Ascending aorta (tissue), 2 donors: ENCODE measurements at regions not wholly inside any gene's neighbourhood (a gene's known extent, or its start where the extent isn't known, plus 50 kb on each side); places are given as distances from the start of the nearest gene placed in this dataset.

Source experiments
- DNase-seq, 2 donors: peaks; one replicate each; pipeline ENCODE4 v3.0.0-alpha.2; 2019; ENCODE audit warnings: low spot score in 2 of 2
- H3K27ac ChIP-seq, 2 donors: fragments of 200-600 bp; sonication (generic); one replicate each; pipeline ENCODE4 v1.5.1; 2016 to 2017; ENCODE audit warnings: mild to moderate bottlenecking in 1 of 2
- H3K27me3 ChIP-seq: fragments of 200-600 bp; sonication (generic); one replicate; pipeline ENCODE4 v1.5.1; 2017
- H3K36me3 ChIP-seq, 2 donors: fragments of 200-600 bp; sonication (generic); one replicate each; pipeline ENCODE4 v1.5.1; 2016
- H3K4me1 ChIP-seq, 2 donors: fragments of 200-600 bp; sonication (generic); one replicate each; pipeline ENCODE4 v1.5.1; 2016 to 2017; ENCODE audit warnings: mild to moderate bottlenecking in 1 of 2
- H3K4me3 ChIP-seq, 2 donors: fragments of 200-600 bp; sonication (generic); one replicate each; pipeline ENCODE4 v1.5.1; 2016 to 2017; ENCODE audit warnings: mild to moderate bottlenecking in 1 of 2
- H3K9me3 ChIP-seq, 2 donors: fragments of 200-600 bp; sonication (generic); one replicate each; pipeline ENCODE4 v1.5.1; 2016
- intact Hi-C: fragments of 100-400 bp; cut with DNase I; formaldehyde crosslinking; loops from one replicate; pipeline ENCODE4 v1.15.1; 2023
- TF ChIP-seq, protein P1 (sequence below), 3 experiments: fragments of 200-600 bp in 2 of 3; fragments of 450-650 bp in 1 of 3; sonication (generic) in 2 of 3; IDR thresholded peaks; one replicate each; pipeline ENCODE4 v1.5.1; 2016 to 2019; ENCODE audit warnings: antibody characterized with exemption in 3 of 3, mild to moderate bottlenecking in 1 of 3, moderate library complexity in 1 of 3

DNA sequence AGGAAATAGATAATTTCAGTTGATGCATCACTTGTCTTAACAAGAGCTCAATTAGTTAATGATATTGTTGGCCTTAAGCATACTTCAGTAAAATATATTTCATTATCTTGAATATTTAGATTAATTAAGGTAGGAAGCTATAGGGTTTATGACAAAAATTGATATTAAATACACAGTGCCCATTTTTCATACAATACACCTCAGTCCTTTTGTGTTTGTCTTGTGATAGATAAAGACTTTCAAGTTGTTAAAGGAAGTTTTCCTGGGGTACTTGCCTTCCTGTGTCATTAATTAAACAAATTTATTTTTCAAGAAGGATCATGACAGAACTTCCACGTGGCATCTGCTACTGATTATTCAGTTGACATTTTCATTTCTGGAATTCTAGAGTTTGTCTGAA, 420.5 kb downstream of the MTX2 start:
- TF ChIP-seq, protein P1, sequence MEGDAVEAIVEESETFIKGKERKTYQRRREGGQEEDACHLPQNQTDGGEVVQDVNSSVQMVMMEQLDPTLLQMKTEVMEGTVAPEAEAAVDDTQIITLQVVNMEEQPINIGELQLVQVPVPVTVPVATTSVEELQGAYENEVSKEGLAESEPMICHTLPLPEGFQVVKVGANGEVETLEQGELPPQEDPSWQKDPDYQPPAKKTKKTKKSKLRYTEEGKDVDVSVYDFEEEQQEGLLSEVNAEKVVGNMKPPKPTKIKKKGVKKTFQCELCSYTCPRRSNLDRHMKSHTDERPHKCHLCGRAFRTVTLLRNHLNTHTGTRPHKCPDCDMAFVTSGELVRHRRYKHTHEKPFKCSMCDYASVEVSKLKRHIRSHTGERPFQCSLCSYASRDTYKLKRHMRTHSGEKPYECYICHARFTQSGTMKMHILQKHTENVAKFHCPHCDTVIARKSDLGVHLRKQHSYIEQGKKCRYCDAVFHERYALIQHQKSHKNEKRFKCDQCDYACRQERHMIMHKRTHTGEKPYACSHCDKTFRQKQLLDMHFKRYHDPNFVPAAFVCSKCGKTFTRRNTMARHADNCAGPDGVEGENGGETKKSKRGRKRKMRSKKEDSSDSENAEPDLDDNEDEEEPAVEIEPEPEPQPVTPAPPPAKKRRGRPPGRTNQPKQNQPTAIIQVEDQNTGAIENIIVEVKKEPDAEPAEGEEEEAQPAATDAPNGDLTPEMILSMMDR (IDR thresholded peaks at IDR 0.05), result no peak
- Histone ChIP-seq H3K4me1 (no peaks in the 10 kb centered on the region), H3K4me3 (no peak overlapping the region), H3K27me3 (no peaks in the 10 kb centered on the region), H3K9me3 (no peaks in the 10 kb centered on the region), H3K36me3 (no peaks in the 10 kb centered on the region), H3K27ac (no peak overlapping the region)
- DNase-seq, result no peak
- intact Hi-C loops, result no loop called here

DNA sequence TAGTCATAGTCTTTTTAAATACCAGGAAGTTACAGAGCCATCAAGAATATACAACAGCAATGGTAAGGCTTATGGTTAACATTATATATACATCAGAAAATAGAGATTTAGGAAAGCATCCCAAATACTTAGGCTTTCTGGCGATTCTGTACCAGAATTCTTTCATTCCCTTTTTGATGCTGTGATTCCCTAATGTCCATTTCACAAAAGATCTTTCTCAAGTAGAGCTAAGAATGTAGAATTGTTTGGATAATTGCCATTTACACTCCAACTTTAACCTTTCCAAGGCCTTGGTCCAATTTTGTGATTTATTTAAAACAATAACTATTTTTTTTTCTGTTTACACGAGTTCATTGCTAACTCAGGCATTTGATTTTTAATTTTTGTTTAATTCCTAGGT, 422.2 kb downstream of the MTX2 start:
- intact Hi-C loops, result no loop called here
- no peak overlapping the region for H3K27ac ChIP-seq
- no peaks in the 10 kb centered on the region for H3K4me1 ChIP-seq
- no peaks in the 10 kb centered on the region for H3K27me3 ChIP-seq
- DNase-seq, result no peak
- TF ChIP-seq, protein P1 (IDR thresholded peaks at IDR 0.05), result no peak
- H3K36me3 ChIP-seq, result no peaks in the 10 kb centered on the region
- no peak overlapping the region for H3K4me3 ChIP-seq
- no peaks in the 10 kb centered on the region for H3K9me3 ChIP-seq

DNA sequence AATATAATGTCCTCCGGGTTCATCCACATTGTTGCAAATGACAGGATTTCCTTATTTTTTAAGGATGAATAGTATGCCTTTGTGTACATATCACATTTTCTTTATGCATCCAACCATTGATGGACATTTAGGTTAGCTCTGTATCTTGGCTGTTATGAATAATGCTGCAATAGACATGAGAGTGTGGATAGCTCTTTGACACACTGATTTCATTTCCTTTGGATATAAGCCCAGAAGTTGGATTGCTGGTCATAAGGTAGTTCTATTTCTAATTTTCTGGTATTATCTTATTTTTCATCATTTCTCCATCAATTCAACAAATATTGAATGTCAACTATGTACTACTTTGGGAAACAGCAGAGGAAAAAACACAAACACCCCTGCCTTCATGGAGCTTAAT, 423.3 kb downstream of the MTX2 start:
- no peaks in the 10 kb centered on the region for H3K9me3 ChIP-seq
- intact Hi-C loops, result no loop called here
- DNase-seq, result no peak
- TF ChIP-seq, protein P1 (IDR thresholded peaks at IDR 0.05), result no peak
- no peaks in the 10 kb centered on the region for H3K27me3 ChIP-seq
- H3K4me1 ChIP-seq, result no peaks in the 10 kb centered on the region
- no peaks in the 10 kb centered on the region for H3K36me3 ChIP-seq
- no peak overlapping the region for H3K27ac ChIP-seq
- no peak overlapping the region for H3K4me3 ChIP-seq

DNA sequence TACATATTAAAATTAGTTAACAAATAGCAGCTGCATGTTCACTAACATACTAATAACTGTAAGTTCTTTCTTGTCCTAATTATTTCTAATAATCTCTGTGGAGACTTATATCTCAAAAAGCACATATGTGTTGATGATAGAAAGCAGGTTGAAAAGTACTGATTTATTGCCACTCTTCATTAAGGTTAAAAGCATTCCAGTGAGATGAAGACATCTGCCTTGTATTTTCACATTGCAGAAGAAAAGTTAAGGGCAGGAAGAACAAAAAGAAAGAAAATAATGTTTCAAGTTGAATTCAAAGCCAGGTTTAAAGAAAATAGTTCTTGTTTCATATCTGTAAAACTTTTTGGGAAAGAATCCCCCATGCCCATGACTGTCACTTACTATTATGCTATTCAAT, 429.9 kb downstream of the MTX2 start:
- Histone ChIP-seq H3K27me3 (no peaks in the 10 kb centered on the region), H3K36me3 (no peaks in the 10 kb centered on the region), H3K4me1 (no peaks in the 10 kb centered on the region), H3K4me3 (no peak overlapping the region), H3K27ac (no peak overlapping the region), H3K9me3 (no peaks in the 10 kb centered on the region)
- intact Hi-C loops, result no loop called here
- DNase-seq, result no peak
- TF ChIP-seq, protein P1 (IDR thresholded peaks at IDR 0.05), result no peak

DNA sequence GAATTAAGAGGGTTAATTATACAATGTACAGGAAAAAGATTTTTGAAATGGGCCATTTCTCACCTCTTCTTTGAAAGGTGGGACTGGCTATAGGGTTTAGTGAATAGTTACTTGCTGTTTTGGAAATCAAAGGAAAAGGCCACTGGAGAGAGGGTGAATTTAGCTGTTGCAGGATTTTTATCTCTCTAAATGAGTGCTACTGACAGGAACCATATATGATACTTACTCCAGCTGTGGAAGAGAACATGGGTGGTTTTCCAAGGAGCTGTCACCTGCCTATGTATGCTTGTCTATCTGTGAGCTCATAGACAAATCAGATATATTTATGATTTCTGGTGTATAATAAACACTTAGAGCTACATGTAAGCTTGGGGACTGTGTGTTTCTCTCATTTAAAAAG, 430.4 kb downstream of the MTX2 start:
- H3K36me3 ChIP-seq, result no peaks in the 10 kb centered on the region
- no peak overlapping the region for H3K4me3 ChIP-seq
- H3K9me3 ChIP-seq, result no peaks in the 10 kb centered on the region
- DNase-seq, result no peak
- H3K27ac ChIP-seq, result no peak overlapping the region
- no peaks in the 10 kb centered on the region for H3K4me1 ChIP-seq
- no peaks in the 10 kb centered on the region for H3K27me3 ChIP-seq
- intact Hi-C loops, result no loop called here
- TF ChIP-seq, protein P1 (IDR thresholded peaks at IDR 0.05), result no peak

DNA sequence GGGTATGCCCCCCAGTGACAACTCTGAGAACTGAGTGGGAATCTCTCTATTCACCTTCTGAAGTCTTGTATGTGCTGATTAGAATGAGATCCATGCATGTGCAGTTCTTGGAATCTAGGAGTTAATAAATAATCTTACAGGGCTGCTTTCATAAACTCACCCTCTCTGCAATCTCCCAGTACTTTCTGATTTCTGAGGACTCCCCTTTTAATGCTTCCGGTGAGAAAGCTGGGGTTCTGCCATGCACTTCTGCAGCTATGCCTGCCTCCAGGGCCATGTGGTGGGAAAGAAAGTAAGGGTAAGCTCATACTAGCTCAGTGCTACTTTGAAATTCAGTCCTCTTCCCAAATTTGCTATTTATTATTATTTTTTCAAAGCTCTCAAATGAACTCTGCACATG, 432.9 kb downstream of the MTX2 start:
- no peak for DNase-seq
- TF ChIP-seq, protein P1 (IDR thresholded peaks at IDR 0.05), result no peak
- Histone ChIP-seq H3K4me1 (no peaks in the 10 kb centered on the region), H3K36me3 (no peaks in the 10 kb centered on the region), H3K27me3 (no peaks in the 10 kb centered on the region), H3K27ac (no peak overlapping the region), H3K4me3 (no peak overlapping the region), H3K9me3 (no peaks in the 10 kb centered on the region)
- intact Hi-C loops, result no loop called here
